Nephron progenitor cell (in vitro differentiated cells): ENCODE measurements at regions not wholly inside any gene's neighbourhood (a gene's known extent, or its start where the extent isn't known, plus 50 kb on each side); places are given as distances from the start of the nearest gene placed in this dataset.

Source experiments
- DNase-seq: peaks from one replicate; pipeline ENCODE4 v3.0.0; 2021
- H3K27ac Mint-ChIP-seq: 2 replicates; pipeline ENCODE4 v1.8.0; 2021; ENCODE audit warnings: mild to moderate bottlenecking, moderate library complexity, mixed read lengths
- H3K27me3 Mint-ChIP-seq: 2 replicates; pipeline ENCODE4 v1.8.0; 2021; ENCODE audit warnings: mild to moderate bottlenecking, low read depth, mixed read lengths; ENCODE audit not compliant: poor library complexity
- H3K36me3 Mint-ChIP-seq: 2 replicates; pipeline ENCODE4 v1.8.0; 2021; ENCODE audit warnings: low read depth, mixed read lengths
- H3K4me1 Mint-ChIP-seq: 2 replicates; pipeline ENCODE4 v1.8.0; 2021; ENCODE audit warnings: mixed read lengths
- H3K4me3 Mint-ChIP-seq: 2 replicates; pipeline ENCODE4 v1.8.0; 2021; ENCODE audit warnings: mild to moderate bottlenecking, moderate library complexity, mixed read lengths
- H3K9me3 Mint-ChIP-seq: 2 replicates; pipeline ENCODE4 v1.8.0; 2021; ENCODE audit warnings: mild to moderate bottlenecking, moderate library complexity, mixed read lengths
- TF ChIP-seq, protein P1 (sequence below): fragments of 200-600 bp; sonication (generic); IDR thresholded peaks from 2 replicates; pipeline ENCODE4 v1.5.0; 2021; ENCODE audit warnings: antibody characterized with exemption

DNA sequence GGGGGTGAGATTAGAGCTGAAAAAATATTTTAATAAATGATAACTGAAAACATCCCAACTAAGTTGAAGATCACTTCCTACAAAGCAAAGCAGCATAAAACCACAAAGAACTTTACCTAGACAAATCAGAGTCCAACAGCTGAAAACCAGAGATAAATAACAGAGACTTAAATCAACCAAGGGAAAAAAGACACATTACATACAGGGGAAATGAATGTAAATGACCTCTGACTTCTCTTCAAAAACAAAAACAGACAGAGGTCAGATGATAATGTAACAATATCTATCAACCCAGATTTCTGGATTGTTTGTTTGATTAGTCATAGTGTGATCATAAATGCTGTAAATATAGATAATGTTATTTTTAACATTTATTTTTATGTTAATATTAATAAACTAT, 782.8 kb downstream of the TFAP2A start:
- Mint-ChIP-seq H3K4me3 (no peak overlapping the region), H3K27me3 (peaks cover 6% of the 10 kb centered on the region), H3K27ac (no peak overlapping the region), H3K9me3 (peaks cover 28% of the 10 kb centered on the region), H3K36me3 (no peaks in the 10 kb centered on the region), H3K4me1 (peaks cover 4% of the 10 kb centered on the region)
- no peak for DNase-seq
- TF ChIP-seq, protein P1, sequence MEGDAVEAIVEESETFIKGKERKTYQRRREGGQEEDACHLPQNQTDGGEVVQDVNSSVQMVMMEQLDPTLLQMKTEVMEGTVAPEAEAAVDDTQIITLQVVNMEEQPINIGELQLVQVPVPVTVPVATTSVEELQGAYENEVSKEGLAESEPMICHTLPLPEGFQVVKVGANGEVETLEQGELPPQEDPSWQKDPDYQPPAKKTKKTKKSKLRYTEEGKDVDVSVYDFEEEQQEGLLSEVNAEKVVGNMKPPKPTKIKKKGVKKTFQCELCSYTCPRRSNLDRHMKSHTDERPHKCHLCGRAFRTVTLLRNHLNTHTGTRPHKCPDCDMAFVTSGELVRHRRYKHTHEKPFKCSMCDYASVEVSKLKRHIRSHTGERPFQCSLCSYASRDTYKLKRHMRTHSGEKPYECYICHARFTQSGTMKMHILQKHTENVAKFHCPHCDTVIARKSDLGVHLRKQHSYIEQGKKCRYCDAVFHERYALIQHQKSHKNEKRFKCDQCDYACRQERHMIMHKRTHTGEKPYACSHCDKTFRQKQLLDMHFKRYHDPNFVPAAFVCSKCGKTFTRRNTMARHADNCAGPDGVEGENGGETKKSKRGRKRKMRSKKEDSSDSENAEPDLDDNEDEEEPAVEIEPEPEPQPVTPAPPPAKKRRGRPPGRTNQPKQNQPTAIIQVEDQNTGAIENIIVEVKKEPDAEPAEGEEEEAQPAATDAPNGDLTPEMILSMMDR: no peak

DNA sequence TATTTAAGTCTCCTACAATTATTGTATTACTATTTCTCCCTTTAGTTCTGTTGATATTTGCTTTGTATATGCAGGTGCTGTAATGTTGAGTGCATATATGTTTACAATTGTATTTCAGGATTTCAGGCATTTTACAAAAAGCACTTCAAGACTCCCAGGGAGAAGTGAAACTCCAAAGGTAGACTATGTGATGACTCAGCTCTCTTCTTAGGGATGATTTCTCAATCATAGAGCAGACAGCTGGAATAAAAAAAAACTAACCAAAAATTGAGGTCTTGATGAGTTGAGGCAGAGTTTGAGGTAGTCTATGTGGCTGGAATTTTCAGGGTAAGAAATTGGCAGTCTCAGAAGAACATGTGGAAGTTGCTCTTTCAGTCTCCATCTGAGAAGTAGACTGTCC, 786.1 kb downstream of the TFAP2A start:
- DNase-seq: no peak
- peaks cover 4% of the 10 kb centered on the region for H3K4me1 Mint-ChIP-seq
- no peaks in the 10 kb centered on the region for H3K36me3 Mint-ChIP-seq
- no peak overlapping the region for H3K27ac Mint-ChIP-seq
- peaks cover 51% of the 10 kb centered on the region for H3K9me3 Mint-ChIP-seq
- TF ChIP-seq, protein P1: no peak
- no peak overlapping the region for H3K4me3 Mint-ChIP-seq
- H3K27me3 Mint-ChIP-seq: peaks cover 6% of the 10 kb centered on the region

DNA sequence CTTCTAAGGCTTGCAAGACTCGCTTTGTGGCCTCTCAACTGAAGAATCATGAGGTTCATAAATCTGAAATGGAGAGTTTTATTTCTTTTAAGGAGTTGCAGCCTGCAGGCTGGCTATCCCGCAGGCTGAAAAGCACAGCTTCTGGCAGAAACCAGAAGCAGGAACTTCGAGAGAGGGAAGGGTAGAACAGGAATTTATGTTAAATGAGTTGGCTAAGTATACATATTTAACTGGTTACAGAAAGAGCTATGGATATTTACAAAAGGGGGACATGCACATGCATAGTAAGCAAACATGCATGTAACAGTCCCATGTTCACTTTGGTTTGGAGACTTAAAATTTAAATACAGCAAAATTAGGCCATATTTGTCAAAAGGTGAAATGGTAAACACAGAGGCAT, 787.0 kb downstream of the TFAP2A start:
- H3K27me3 Mint-ChIP-seq: peaks cover 6% of the 10 kb centered on the region
- no peak overlapping the region for H3K27ac Mint-ChIP-seq
- no peak for DNase-seq
- H3K36me3 Mint-ChIP-seq: no peaks in the 10 kb centered on the region
- peaks cover 4% of the 10 kb centered on the region for H3K4me1 Mint-ChIP-seq
- peaks cover 54% of the 10 kb centered on the region for H3K9me3 Mint-ChIP-seq
- TF ChIP-seq, protein P1: no peak
- H3K4me3 Mint-ChIP-seq: no peak overlapping the region

DNA sequence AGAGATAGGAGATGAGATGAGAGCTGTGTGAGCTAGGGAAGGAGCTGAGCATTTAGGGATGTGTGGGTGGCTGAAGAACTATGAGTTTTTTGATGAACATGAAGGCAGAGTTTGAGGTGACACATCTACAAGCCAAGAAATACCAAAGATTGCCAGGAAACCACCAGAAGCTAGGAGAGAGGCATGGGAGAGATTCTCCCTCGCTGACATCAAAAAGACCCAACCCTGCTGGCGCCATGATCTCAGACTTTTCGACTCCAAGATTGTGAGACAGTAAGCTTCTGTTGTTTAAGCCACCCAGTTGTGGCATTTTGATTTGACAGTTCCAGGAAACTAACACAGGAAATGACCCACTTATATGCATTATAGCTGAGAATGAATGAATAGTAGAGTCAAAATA, 790.9 kb downstream of the TFAP2A start:
- Mint-ChIP-seq H3K27me3 (no peaks in the 10 kb centered on the region), H3K4me3 (no peak overlapping the region), H3K9me3 (peaks cover 30% of the 10 kb centered on the region), H3K36me3 (no peaks in the 10 kb centered on the region), H3K4me1 (peaks cover 4% of the 10 kb centered on the region), H3K27ac (no peak overlapping the region)
- TF ChIP-seq, protein P1: no peak
- no peak for DNase-seq

DNA sequence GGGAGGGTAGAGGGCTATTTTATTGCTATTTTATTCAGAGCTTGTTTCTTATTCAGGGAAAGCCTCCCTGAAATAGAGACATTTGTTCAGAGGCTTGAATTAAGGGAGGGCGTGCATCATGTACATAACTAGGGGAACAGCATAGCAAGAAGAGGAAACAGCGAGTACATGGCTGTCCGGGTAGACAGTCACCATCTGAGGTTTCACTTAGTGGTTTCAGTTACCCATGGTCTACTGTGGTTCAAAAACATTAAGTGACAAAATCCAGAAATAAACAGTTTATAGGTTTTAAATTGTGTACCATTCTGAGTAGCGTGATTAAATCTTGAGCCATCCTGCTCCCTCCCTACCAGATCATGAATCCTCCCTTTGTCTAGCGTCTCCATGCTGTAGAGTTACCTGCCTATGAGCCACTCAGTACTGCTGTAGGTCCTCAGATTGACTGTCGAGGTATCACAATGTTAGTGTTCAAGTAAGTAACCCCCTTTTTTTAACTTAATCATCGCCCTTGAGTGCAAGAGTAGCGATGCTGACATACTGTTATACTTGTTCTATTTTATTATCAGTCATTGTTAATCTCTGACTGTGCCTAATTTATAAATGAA, 791.5 kb downstream of the TFAP2A start:
- H3K4me3 Mint-ChIP-seq: no peak overlapping the region
- DNase-seq: no peak
- H3K4me1 Mint-ChIP-seq: peaks cover 4% of the 10 kb centered on the region
- H3K27ac Mint-ChIP-seq: no peak overlapping the region
- peaks cover 26% of the 10 kb centered on the region for H3K9me3 Mint-ChIP-seq
- no peaks in the 10 kb centered on the region for H3K36me3 Mint-ChIP-seq
- no peaks in the 10 kb centered on the region for H3K27me3 Mint-ChIP-seq
- TF ChIP-seq, protein P1: no peak

DNA sequence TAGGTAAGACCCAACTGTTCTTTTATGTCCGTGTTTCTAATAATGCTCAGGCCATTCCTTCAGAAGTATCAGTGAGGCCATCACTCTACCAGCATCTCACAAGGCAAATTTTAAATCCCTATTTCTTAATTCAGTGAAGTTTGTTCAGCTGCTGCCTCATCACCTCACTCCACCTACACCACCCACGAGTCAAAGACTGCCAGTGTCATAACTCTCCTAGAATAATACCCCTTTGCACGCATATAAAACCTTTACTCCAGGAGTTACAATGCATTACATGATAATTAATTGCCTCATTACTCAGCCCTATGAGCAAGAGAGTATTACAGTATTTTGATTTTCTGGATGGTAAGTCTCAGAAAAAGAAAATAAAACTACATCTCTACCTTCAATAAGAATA, 793.6 kb downstream of the TFAP2A start:
- no peak for DNase-seq
- Mint-ChIP-seq H3K4me3 (no peak overlapping the region), H3K4me1 (no peaks in the 10 kb centered on the region), H3K9me3 (peaks cover 22% of the 10 kb centered on the region), H3K36me3 (no peaks in the 10 kb centered on the region), H3K27ac (no peak overlapping the region), H3K27me3 (no peaks in the 10 kb centered on the region)
- TF ChIP-seq, protein P1: no peak
